H9 (cell line): ENCODE measurements at regions not wholly inside any gene's neighbourhood (a gene's known extent, or its start where the extent isn't known, plus 50 kb on each side); places are given as distances from the start of the nearest gene placed in this dataset.
A peak's percentile ranks its signal among the peaks of the same experiment; 100 is the strongest.
"Not testable (repeated sequence)": the region's sequence is repeated elsewhere in the genome, so short reads cannot be mapped to it uniquely, and the experiment has no call there.

Experiments used
- DNase-seq: peaks from one replicate; pipeline ENCODE4 v3.0.0-alpha.2; 2017
- H2AFZ ChIP-seq: one replicate; pipeline ENCODE4 v1.6.1; 2013; ENCODE audit warnings: mild to moderate bottlenecking, low read length, control low read depth, moderate library complexity
- H2AK5ac ChIP-seq: 2 replicates; pipeline ENCODE4 v1.6.1; 2013; ENCODE audit warnings: low read length, control low read depth, mixed read lengths; ENCODE audit not compliant: insufficient read length
- H2BK120ac ChIP-seq: one replicate; pipeline ENCODE4 v1.6.1; 2013; ENCODE audit warnings: low read depth, mild to moderate bottlenecking, low read length, control low read depth, inconsistent platforms; ENCODE audit not compliant: poor library complexity, severe bottlenecking
- H2BK12ac ChIP-seq: 2 replicates; pipeline ENCODE4 v1.6.1; 2013; ENCODE audit warnings: low read length, control low read depth, mixed read lengths, low read depth; ENCODE audit not compliant: insufficient read length
- H2BK15ac ChIP-seq: 2 replicates; pipeline ENCODE4 v1.6.1; 2013; ENCODE audit warnings: low read depth, low read length, control low read depth
- H2BK20ac ChIP-seq: one replicate; pipeline ENCODE4 v1.6.1; 2013; ENCODE audit warnings: low read depth, mild to moderate bottlenecking, low read length, control low read depth, inconsistent platforms; ENCODE audit not compliant: poor library complexity, severe bottlenecking
- H2BK5ac ChIP-seq: 2 replicates; pipeline ENCODE4 v1.6.1; 2013; ENCODE audit warnings: low read length, control low read depth, mixed read lengths; ENCODE audit not compliant: insufficient read length
- H3K14ac ChIP-seq: 2 replicates; pipeline ENCODE4 v1.6.1; 2013; ENCODE audit warnings: low read length, control low read depth; ENCODE audit not compliant: insufficient read depth
- H3K18ac ChIP-seq: 2 replicates; pipeline ENCODE4 v1.6.1; 2013; ENCODE audit warnings: low read depth, mild to moderate bottlenecking, mixed read lengths, low read length, control low read depth; ENCODE audit not compliant: insufficient read length
- H3K23ac ChIP-seq: 2 replicates; pipeline ENCODE4 v1.6.1; 2013; ENCODE audit warnings: low read length, control low read depth, mixed read lengths, low read depth; ENCODE audit not compliant: insufficient read length
- H3K23me2 ChIP-seq: 2 replicates; pipeline ENCODE4 v1.6.1; 2013; ENCODE audit warnings: low read depth, mild to moderate bottlenecking, mixed read lengths, low read length, control low read depth; ENCODE audit not compliant: insufficient read length, poor library complexity, severe bottlenecking
- H3K27ac ChIP-seq: 2 replicates; pipeline ENCODE4 v1.5.1; 2013; ENCODE audit warnings: low read length, control low read depth, mixed read lengths, low read depth; ENCODE audit not compliant: insufficient read length
- H3K27me3 ChIP-seq: 2 replicates; pipeline ENCODE4 v1.6.1; 2013; ENCODE audit warnings: low read length, control low read depth, inconsistent platforms; ENCODE audit not compliant: insufficient read depth
- H3K4ac ChIP-seq: 2 replicates; pipeline ENCODE4 v1.6.1; 2013; ENCODE audit warnings: low read depth, mild to moderate bottlenecking, control low read depth, inconsistent platforms, low read length, moderate library complexity
- H3K4me1 ChIP-seq: 2 replicates; pipeline ENCODE4 v1.6.1; 2013; ENCODE audit warnings: low read length, control low read depth, inconsistent platforms; ENCODE audit not compliant: insufficient read depth
- H3K4me2 ChIP-seq: 2 replicates; pipeline ENCODE4 v1.6.1; 2013; ENCODE audit warnings: low read length, control low read depth, mixed read lengths; ENCODE audit not compliant: insufficient read length, insufficient read depth
- H3K56ac ChIP-seq: 2 replicates; pipeline ENCODE4 v1.6.1; 2013; ENCODE audit warnings: low read depth, mild to moderate bottlenecking, mixed read lengths, low read length, control low read depth; ENCODE audit not compliant: insufficient read length
- H3K79me1 ChIP-seq: 2 replicates; pipeline ENCODE4 v1.6.1; 2013; ENCODE audit warnings: low read depth, mild to moderate bottlenecking, moderate library complexity, low read length, control low read depth, inconsistent platforms; ENCODE audit not compliant: insufficient read depth, poor library complexity, severe bottlenecking
- H3K79me2 ChIP-seq: 2 replicates; pipeline ENCODE4 v1.6.1; 2013; ENCODE audit warnings: low read length, control low read depth, inconsistent platforms; ENCODE audit not compliant: insufficient read depth
- H3K9ac ChIP-seq: 2 replicates; pipeline ENCODE4 v1.6.1; 2013; ENCODE audit warnings: low read length, control low read depth, mixed read lengths; ENCODE audit not compliant: insufficient read length; ENCODE audit errors: extremely low read depth
- H3K9me3 ChIP-seq: one replicate; pipeline ENCODE4 v1.6.1; 2013; ENCODE audit warnings: low read depth, low read length, inconsistent platforms; ENCODE audit not compliant: control insufficient read depth
- H3T11ph ChIP-seq: one replicate; pipeline ENCODE4 v1.6.1; 2013; ENCODE audit warnings: mild to moderate bottlenecking, low read length, control low read depth, inconsistent platforms
- H4K20me1 ChIP-seq: one replicate; pipeline ENCODE4 v1.6.1; 2013; ENCODE audit not compliant: control insufficient read depth, insufficient read length, insufficient read depth
- H4K5ac ChIP-seq: 2 replicates; pipeline ENCODE4 v1.6.1; 2013; ENCODE audit warnings: low read depth, mild to moderate bottlenecking, mixed read lengths, low read length, control low read depth; ENCODE audit not compliant: insufficient read length
- H4K8ac ChIP-seq: replicated peaks from 2 replicates; pipeline ENCODE4 v1.6.1; 2013; ENCODE audit warnings: low read length, control low read depth, mixed read lengths, low read depth; ENCODE audit not compliant: insufficient read length
- H4K91ac ChIP-seq: 2 replicates; pipeline ENCODE4 v1.6.1; 2013; ENCODE audit warnings: low read depth, mild to moderate bottlenecking, moderate library complexity, mixed read lengths, low read length, control low read depth; ENCODE audit not compliant: insufficient read length
- H3K27ac Mint-ChIP-seq, 3 experiments: 2 replicates in 2 of 3; 3 replicates in 1 of 3; pipeline ENCODE4 v1.8.0; 2020 to 2021; ENCODE audit warnings: mixed read lengths in 3 of 3, mild to moderate bottlenecking in 1 of 3, moderate library complexity in 1 of 3
- H3K27me3 Mint-ChIP-seq: 2 replicates; pipeline ENCODE4 v1.8.0; 2021; ENCODE audit warnings: low read depth, mild to moderate bottlenecking, moderate library complexity, mixed read lengths
- H3K36me3 Mint-ChIP-seq, 3 experiments: 2 replicates in 2 of 3; 3 replicates in 1 of 3; pipeline ENCODE4 v1.8.0; 2020 to 2021; ENCODE audit warnings: low read depth in 3 of 3, mixed read lengths in 3 of 3; ENCODE audit not compliant: insufficient read depth in 1 of 3
- H3K4me1 Mint-ChIP-seq, 2 experiments: 2 replicates each; pipeline ENCODE4 v1.8.0; 2020; ENCODE audit warnings: mixed read lengths in 2 of 2
- H3K4me3 Mint-ChIP-seq, 2 experiments: 2 replicates in 1 of 2; 3 replicates in 1 of 2; pipeline ENCODE4 v1.8.0; 2020 to 2021; ENCODE audit warnings: mild to moderate bottlenecking in 2 of 2, mixed read lengths in 2 of 2, moderate library complexity in 1 of 2
- H3K9me3 Mint-ChIP-seq, 2 experiments: 2 replicates in 1 of 2; 3 replicates in 1 of 2; pipeline ENCODE4 v1.8.0; 2020; ENCODE audit warnings: mild to moderate bottlenecking in 2 of 2, mixed read lengths in 2 of 2, moderate library complexity in 1 of 2
- WGBS: extraction: QIAGEN DNeasy Blood & Tissue Kit; methylation state at CpG from one replicate; pipeline ENCODE4 v1.1.7; 2013; ENCODE audit warnings: missing lambda C conversion rate, low lambda C conversion rate, mixed read lengths; ENCODE audit not compliant: insufficient read length; ENCODE audit errors: extremely low coverage; 5-methylcytosine and 5-hydroxymethylcytosine counted together

GRCh38 chr3:195659136-195659533 lies 61.6 kb upstream of the MUC20 start:
- not testable (repeated sequence) for H4K8ac ChIP-seq, H4K5ac ChIP-seq, H3K18ac ChIP-seq, H3K4ac ChIP-seq, H3K36me3 Mint-ChIP-seq, H3K9me3 Mint-ChIP-seq, H3K4me2 ChIP-seq, H3K27ac ChIP-seq, DNase-seq, H3K23ac ChIP-seq, H3K4me1 Mint-ChIP-seq, H2AK5ac ChIP-seq, H2BK12ac ChIP-seq, H2BK5ac ChIP-seq, H3K56ac ChIP-seq, H3K14ac ChIP-seq, H4K20me1 ChIP-seq, H2AFZ ChIP-seq, H3K9me3 ChIP-seq, H4K91ac ChIP-seq, H3K27ac Mint-ChIP-seq, H3K27me3 Mint-ChIP-seq, H3K4me1 ChIP-seq, H3K79me2 ChIP-seq, H3K79me1 ChIP-seq, H3K9ac ChIP-seq, H2BK20ac ChIP-seq, H3T11ph ChIP-seq, H2BK120ac ChIP-seq, H3K23me2 ChIP-seq, H2BK15ac ChIP-seq, H3K27me3 ChIP-seq
- peak overlapping the region; percentile 26 to 27; a peak in 1 of 5 replicates for H3K4me3 Mint-ChIP-seq
- WGBS: no CpG with 5 or more reads among the region's 7 CpGs

- not testable (repeated sequence) for H3T11ph ChIP-seq, H3K36me3 Mint-ChIP-seq, H3K18ac ChIP-seq, H4K20me1 ChIP-seq, H3K4me1 ChIP-seq, H2AFZ ChIP-seq, H3K56ac ChIP-seq, H3K23ac ChIP-seq, H3K27ac ChIP-seq, H2BK12ac ChIP-seq, H3K79me1 ChIP-seq, H2BK15ac ChIP-seq, H4K91ac ChIP-seq, H2BK120ac ChIP-seq, H3K9ac ChIP-seq, H3K4me1 Mint-ChIP-seq, H3K14ac ChIP-seq, H2BK20ac ChIP-seq, H3K4ac ChIP-seq, H2AK5ac ChIP-seq, DNase-seq, H3K27me3 Mint-ChIP-seq, H3K4me2 ChIP-seq, H3K9me3 Mint-ChIP-seq, H3K9me3 ChIP-seq, H4K8ac ChIP-seq, H3K79me2 ChIP-seq, H4K5ac ChIP-seq, H3K27me3 ChIP-seq, H3K27ac Mint-ChIP-seq, H3K23me2 ChIP-seq, H2BK5ac ChIP-seq
- peak overlapping the region; percentile 26 to 27; a peak in 1 of 5 replicates for H3K4me3 Mint-ChIP-seq
- no CpG with 5 or more reads among the region's 53 CpGs for WGBS
These were observed 62.2 kb upstream of the MUC20 start for GRCh38 chr3:195658381-195659135.
